A549 (cell line): ENCODE measurements at regions not wholly inside any gene's neighbourhood (a gene's known extent, or its start where the extent isn't known, plus 50 kb on each side); places are given as distances from the start of the nearest gene placed in this dataset.

Experiments
- ATAC-seq, 2 experiments: fragments of 200-7000 bp in 1 of 2; fragments of >200 bp in 1 of 2; cut with Nextera tagmentation in 1 of 2; cut with Tn5 transposase in 1 of 2; 3 replicates each; pipeline versions ENCODE4 v1.8.0 to v1.9.1; 2018 to 2020; ENCODE audit warnings: mild to moderate bottlenecking in 1 of 2, moderate library complexity in 1 of 2
- CTCF ChIA-PET: fragments of 300-600 bp; sonication (Branson Sonifier 250); formaldehyde crosslinking; extraction: SDS; loops from one replicate; lab custom pipeline; 2021; ENCODE audit warnings: antibody characterized with exemption, inconsistent platforms; lab: Yijun Ruan, JAX
- POLR2A ChIA-PET: fragments of 350-600 bp; formaldehyde crosslinking; extraction: SDS; loops from one replicate; lab custom pipeline; 2021; ENCODE audit warnings: antibody characterized with exemption, inconsistent platforms; lab: Yijun Ruan, JAX
- DNase-seq, 2 experiments: peaks; one replicate each; pipeline versions ENCODE4 v3.0.0 to v3.0.0-alpha.2; 2011 to 2016; ENCODE audit warnings: low read depth in 1 of 2, low spot score in 1 of 2
- FAIRE-seq: peaks from 2 replicates; lab custom pipeline; 2011; peaks lifted over from hg19 to GRCh38; lab: Jason Lieb, UNC
- H3K27ac ChIP-seq, 2 experiments: fragments of >200 bp; sonication (Bioruptor Twin); formaldehyde crosslinking; 3 replicates each; pipeline ENCODE4 v1.5.1; 2016 to 2017
- H3K4me1 ChIP-seq: fragments of >200 bp; sonication (Bioruptor Twin); formaldehyde crosslinking; 3 replicates; pipeline ENCODE4 v1.6.1; 2016
- H3K4me2 ChIP-seq: fragments of >200 bp; sonication (Bioruptor Twin); formaldehyde crosslinking; 3 replicates; pipeline ENCODE4 v1.6.1; 2016
- H3K4me3 ChIP-seq: fragments of >200 bp; sonication (Bioruptor Twin); formaldehyde crosslinking; 3 replicates; pipeline ENCODE4 v1.5.1; 2016
- H3K9me3 ChIP-seq: fragments of >200 bp; sonication (Bioruptor Twin); formaldehyde crosslinking; 3 replicates; pipeline ENCODE4 v1.6.1; 2016
- BHLHE40 ChIP-seq: IDR thresholded peaks from 2 replicates; pipeline ENCODE4 v1.6.1; 2012; ENCODE audit warnings: low read depth, low read length, inconsistent platforms
- CEBPB ChIP-seq, 2 experiments: fragments of >200 bp in 1 of 2; sonication (Bioruptor Twin) in 1 of 2; formaldehyde crosslinking in 1 of 2; IDR thresholded peaks; 2 replicates each; pipeline ENCODE4 v1.6.1; 2012 to 2016
- CHD4 ChIP-seq: fragments of 200-600 bp; sonication (generic); IDR thresholded peaks from 2 replicates; pipeline ENCODE4 v1.6.1; 2016; ENCODE audit warnings: antibody characterized with exemption, mild to moderate bottlenecking, borderline replicate concordance
- EHF ChIP-seq: fragments of 250-450 bp; sonication (Bioruptor Pico); IDR thresholded peaks from 2 replicates; pipeline ENCODE4 v1.5.0; 2020; ENCODE audit warnings: mild to moderate bottlenecking
- FOSB ChIP-seq: fragments of 250-450 bp; sonication (Bioruptor Pico); IDR thresholded peaks from 2 replicates; pipeline ENCODE4 v1.5.0; 2020; ENCODE audit warnings: mild to moderate bottlenecking, moderate library complexity
- FOSL2 ChIP-seq, 2 experiments: fragments of 450-650 bp in 1 of 2; fragments of >200 bp in 1 of 2; sonication (Bioruptor Twin) in 1 of 2; formaldehyde crosslinking; IDR thresholded peaks; 2 replicates each; pipeline versions ENCODE4 v1.5.0 to v1.6.1; 2016 to 2020; ENCODE audit warnings: mild to moderate bottlenecking in 1 of 2, moderate library complexity in 1 of 2
- FOXS1 ChIP-seq: fragments of 250-450 bp; sonication (Bioruptor Pico); IDR thresholded peaks from 2 replicates; pipeline ENCODE4 v1.5.0; 2020; ENCODE audit warnings: mild to moderate bottlenecking, moderate library complexity
- HEYL ChIP-seq: fragments of 250-450 bp; sonication (Bioruptor Pico); IDR thresholded peaks from 2 replicates; pipeline ENCODE4 v1.8.0; 2021; ENCODE audit warnings: mild to moderate bottlenecking, moderate library complexity
- HOXB5 ChIP-seq: fragments of 250-450 bp; sonication (Bioruptor Pico); IDR thresholded peaks from 2 replicates; pipeline ENCODE4 v1.5.0; 2020; ENCODE audit warnings: mild to moderate bottlenecking, moderate library complexity
- KDM1A ChIP-seq: fragments of 200-600 bp; sonication (generic); IDR thresholded peaks from 2 replicates; pipeline ENCODE4 v1.6.1; 2016; ENCODE audit warnings: low read depth, mild to moderate bottlenecking
- MAFK ChIP-seq: fragments of 450-650 bp; IDR thresholded peaks from 2 replicates; pipeline ENCODE4 v1.6.1; 2014; ENCODE audit not compliant: partially characterized antibody
- MAZ ChIP-seq: fragments of 150-350 bp; IDR thresholded peaks from 2 replicates; pipeline ENCODE4 v1.6.1; 2014; ENCODE audit warnings: antibody characterized with exemption, low read depth, low read length, borderline replicate concordance
- NFE2L2 ChIP-seq: fragments of 150-350 bp; conservative IDR thresholded peaks from 2 replicates; pipeline ENCODE4 v1.6.1; 2014; ENCODE audit warnings: low read length
- NPAS2 ChIP-seq: fragments of 250-450 bp; sonication (Bioruptor Pico); IDR thresholded peaks from 2 replicates; pipeline ENCODE4 v1.8.0; 2022; ENCODE audit warnings: mild to moderate bottlenecking, moderate library complexity, borderline replicate concordance
- NR3C1 ChIP-seq: fragments of >200 bp; sonication (Bioruptor Twin); formaldehyde crosslinking; IDR thresholded peaks from 3 replicates; pipeline ENCODE4 v1.6.1; 2017
- POLR2AphosphoS2 ChIP-seq: conservative IDR thresholded peaks from 2 replicates; pipeline ENCODE4 v1.6.1; 2012; ENCODE audit warnings: low read length, improper control_type of control experiment, inconsistent platforms
- SMC3 ChIP-seq: fragments of >200 bp; sonication (Bioruptor Twin); formaldehyde crosslinking; IDR thresholded peaks from 3 replicates; pipeline ENCODE4 v1.6.1; 2018; ENCODE audit warnings: inconsistent platforms
- WGBS: methylation state at CpG from one replicate; pipeline ENCODE4 v1.1.6; 2017; ENCODE audit errors: missing lambda C conversion rate; 5-methylcytosine and 5-hydroxymethylcytosine counted together
- TF ChIP-seq, protein P1 (sequence below): fragments of 150-350 bp; IDR thresholded peaks from 2 replicates; pipeline ENCODE4 v1.6.1; 2014; ENCODE audit warnings: low read depth, mild to moderate bottlenecking, low read length
- TF ChIP-seq, protein P2 (sequence below): fragments of 200-600 bp; sonication (generic); IDR thresholded peaks from 2 replicates; pipeline ENCODE4 v1.6.1; 2016; ENCODE audit warnings: antibody characterized with exemption, mild to moderate bottlenecking, moderate library complexity
- TF ChIP-seq, protein P3 (sequence below): fragments of 450-650 bp; IDR thresholded peaks from 2 replicates; pipeline ENCODE4 v1.6.1; 2014; ENCODE audit warnings: antibody characterized with exemption
- TF ChIP-seq, protein P4 (sequence below): fragments of 250-450 bp; sonication (Bioruptor Pico); IDR thresholded peaks from 2 replicates; pipeline ENCODE4 v1.5.0; 2021; ENCODE audit warnings: mild to moderate bottlenecking, moderate library complexity, borderline replicate concordance
- TF ChIP-seq, protein P5 (sequence below): IDR thresholded peaks from 2 replicates; pipeline ENCODE4 v1.6.1; 2012

- no peak for FAIRE-seq
- CTCF ChIA-PET = interaction anchor here (0.8 kb wide), 1 partner anchor 20 kb away, joined by 4 read pairs; no protein-coding TSS in a partner anchor
- WGBS = 80% methylated on average over 8 of the region's 8 CpGs
These were observed 159.8 kb downstream of the IRS2 start for GRCh38 chr13:109626386-109627171.

DNA sequence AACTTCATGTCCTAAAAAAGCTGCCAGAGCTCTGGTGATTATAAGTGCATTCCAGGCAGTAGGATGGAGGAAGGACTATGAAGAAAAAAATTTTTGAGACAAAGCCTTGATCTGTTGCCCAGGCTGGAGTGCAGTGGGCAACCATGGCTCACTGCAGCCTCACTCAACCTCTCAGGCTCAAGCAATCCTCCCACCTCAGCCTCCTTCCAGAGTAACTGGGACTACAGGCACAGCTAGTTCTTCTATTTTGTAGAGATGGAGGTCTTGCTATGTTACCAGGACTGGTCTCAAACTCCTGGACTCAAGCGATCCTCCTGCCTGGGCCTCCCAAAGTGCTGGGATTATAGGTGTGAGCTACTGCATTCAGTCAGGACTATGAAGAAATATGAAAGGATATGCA is 161.2 kb downstream of the IRS2 start:
- WGBS = 86% methylated on average over 1 of the region's 1 CpG
- H3K4me2 ChIP-seq = no peak overlapping the region
- TF ChIP-seq NR3C1 = no peak
- TF ChIP-seq, protein P1, sequence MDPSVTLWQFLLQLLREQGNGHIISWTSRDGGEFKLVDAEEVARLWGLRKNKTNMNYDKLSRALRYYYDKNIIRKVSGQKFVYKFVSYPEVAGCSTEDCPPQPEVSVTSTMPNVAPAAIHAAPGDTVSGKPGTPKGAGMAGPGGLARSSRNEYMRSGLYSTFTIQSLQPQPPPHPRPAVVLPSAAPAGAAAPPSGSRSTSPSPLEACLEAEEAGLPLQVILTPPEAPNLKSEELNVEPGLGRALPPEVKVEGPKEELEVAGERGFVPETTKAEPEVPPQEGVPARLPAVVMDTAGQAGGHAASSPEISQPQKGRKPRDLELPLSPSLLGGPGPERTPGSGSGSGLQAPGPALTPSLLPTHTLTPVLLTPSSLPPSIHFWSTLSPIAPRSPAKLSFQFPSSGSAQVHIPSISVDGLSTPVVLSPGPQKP = no peak
- no peak for TF ChIP-seq FOXS1 (CRISPR knock-in tag)
- TF ChIP-seq, all 56 proteins: peak for 0
- ChIA-PET POLR2A (no interaction called here), CTCF (interaction anchor here (1.8 kb wide), 1 partner anchor 11 kb away, joined by 3 read pairs; no protein-coding TSS in a partner anchor)
- no peak for FAIRE-seq
- no peak overlapping the region for H3K4me3 ChIP-seq
- no peak overlapping the region for H3K27ac ChIP-seq
- no peak for ATAC-seq
- H3K9me3 ChIP-seq = no peaks in the 10 kb centered on the region
- no peaks in the 10 kb centered on the region for H3K4me1 ChIP-seq
- no peak for DNase-seq

More at GRCh38 chr13:109626386-109627171, 159.8 kb downstream of the IRS2 start:
- Histone ChIP-seq H3K4me3 (no peak overlapping the region), H3K27ac (no peak overlapping the region; a peak in 1 of 6 replicates), H3K4me2 (no peak overlapping the region), H3K9me3 (no peaks in the 10 kb centered on the region), H3K4me1 (no peaks in the 10 kb centered on the region)
- DNase-seq (no peak), ATAC-seq (no peak)
- POLR2A ChIA-PET = no interaction called here
- TF ChIP-seq CHD4 (no peak), EHF (CRISPR knock-in tag) (no peak), MAFK (peak; percentile 75), FOSB (CRISPR knock-in tag) (no peak), POLR2AphosphoS2 (no peak), KDM1A (no peak), CEBPB (IDR thresholded peaks at IDR 0.05) (no peak)
- TF ChIP-seq, all 56 proteins: peak for 1

- no peak overlapping the region for H3K4me3 ChIP-seq
- POLR2A ChIA-PET = no interaction called here
- no peak overlapping the region for H3K27ac ChIP-seq
- no peaks in the 10 kb centered on the region for H3K9me3 ChIP-seq
- no peaks in the 10 kb centered on the region for H3K4me1 ChIP-seq
- 80% methylated on average over 4 of the region's 4 CpGs for WGBS
- CTCF ChIA-PET = no interaction called here
- FAIRE-seq (no peak), ATAC-seq (no peak), DNase-seq (no peak)
- H3K4me2 ChIP-seq = no peak overlapping the region
- TF ChIP-seq, protein P2, sequence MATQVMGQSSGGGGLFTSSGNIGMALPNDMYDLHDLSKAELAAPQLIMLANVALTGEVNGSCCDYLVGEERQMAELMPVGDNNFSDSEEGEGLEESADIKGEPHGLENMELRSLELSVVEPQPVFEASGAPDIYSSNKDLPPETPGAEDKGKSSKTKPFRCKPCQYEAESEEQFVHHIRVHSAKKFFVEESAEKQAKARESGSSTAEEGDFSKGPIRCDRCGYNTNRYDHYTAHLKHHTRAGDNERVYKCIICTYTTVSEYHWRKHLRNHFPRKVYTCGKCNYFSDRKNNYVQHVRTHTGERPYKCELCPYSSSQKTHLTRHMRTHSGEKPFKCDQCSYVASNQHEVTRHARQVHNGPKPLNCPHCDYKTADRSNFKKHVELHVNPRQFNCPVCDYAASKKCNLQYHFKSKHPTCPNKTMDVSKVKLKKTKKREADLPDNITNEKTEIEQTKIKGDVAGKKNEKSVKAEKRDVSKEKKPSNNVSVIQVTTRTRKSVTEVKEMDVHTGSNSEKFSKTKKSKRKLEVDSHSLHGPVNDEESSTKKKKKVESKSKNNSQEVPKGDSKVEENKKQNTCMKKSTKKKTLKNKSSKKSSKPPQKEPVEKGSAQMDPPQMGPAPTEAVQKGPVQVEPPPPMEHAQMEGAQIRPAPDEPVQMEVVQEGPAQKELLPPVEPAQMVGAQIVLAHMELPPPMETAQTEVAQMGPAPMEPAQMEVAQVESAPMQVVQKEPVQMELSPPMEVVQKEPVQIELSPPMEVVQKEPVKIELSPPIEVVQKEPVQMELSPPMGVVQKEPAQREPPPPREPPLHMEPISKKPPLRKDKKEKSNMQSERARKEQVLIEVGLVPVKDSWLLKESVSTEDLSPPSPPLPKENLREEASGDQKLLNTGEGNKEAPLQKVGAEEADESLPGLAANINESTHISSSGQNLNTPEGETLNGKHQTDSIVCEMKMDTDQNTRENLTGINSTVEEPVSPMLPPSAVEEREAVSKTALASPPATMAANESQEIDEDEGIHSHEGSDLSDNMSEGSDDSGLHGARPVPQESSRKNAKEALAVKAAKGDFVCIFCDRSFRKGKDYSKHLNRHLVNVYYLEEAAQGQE = no peak
- no peak for TF ChIP-seq FOSL2 (IDR thresholded peaks at IDR 0.05)
- TF ChIP-seq FOSL2 (CRISPR knock-in tag; IDR thresholded peaks at IDR 0.05) = no peak
- no peak for TF ChIP-seq MAZ
- TF ChIP-seq SMC3 = no peak
- no peak for TF ChIP-seq HEYL (CRISPR knock-in tag)
- no peak for TF ChIP-seq NPAS2 (CRISPR knock-in tag)
- TF ChIP-seq, protein P3, sequence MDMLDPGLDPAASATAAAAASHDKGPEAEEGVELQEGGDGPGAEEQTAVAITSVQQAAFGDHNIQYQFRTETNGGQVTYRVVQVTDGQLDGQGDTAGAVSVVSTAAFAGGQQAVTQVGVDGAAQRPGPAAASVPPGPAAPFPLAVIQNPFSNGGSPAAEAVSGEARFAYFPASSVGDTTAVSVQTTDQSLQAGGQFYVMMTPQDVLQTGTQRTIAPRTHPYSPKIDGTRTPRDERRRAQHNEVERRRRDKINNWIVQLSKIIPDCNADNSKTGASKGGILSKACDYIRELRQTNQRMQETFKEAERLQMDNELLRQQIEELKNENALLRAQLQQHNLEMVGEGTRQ = no peak
- TF ChIP-seq NFE2L2 = no peak
- TF ChIP-seq, protein P4, sequence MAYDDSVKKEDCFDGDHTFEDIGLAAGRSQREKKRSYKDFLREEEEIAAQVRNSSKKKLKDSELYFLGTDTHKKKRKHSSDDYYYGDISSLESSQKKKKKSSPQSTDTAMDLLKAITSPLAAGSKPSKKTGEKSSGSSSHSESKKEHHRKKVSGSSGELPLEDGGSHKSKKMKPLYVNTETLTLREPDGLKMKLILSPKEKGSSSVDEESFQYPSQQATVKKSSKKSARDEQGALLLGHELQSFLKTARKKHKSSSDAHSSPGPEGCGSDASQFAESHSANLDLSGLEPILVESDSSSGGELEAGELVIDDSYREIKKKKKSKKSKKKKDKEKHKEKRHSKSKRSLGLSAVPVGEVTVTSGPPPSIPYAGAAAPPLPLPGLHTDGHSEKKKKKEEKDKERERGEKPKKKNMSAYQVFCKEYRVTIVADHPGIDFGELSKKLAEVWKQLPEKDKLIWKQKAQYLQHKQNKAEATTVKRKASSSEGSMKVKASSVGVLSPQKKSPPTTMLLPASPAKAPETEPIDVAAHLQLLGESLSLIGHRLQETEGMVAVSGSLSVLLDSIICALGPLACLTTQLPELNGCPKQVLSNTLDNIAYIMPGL (CRISPR knock-in tag) = no peak
- TF ChIP-seq POLR2AphosphoS2 = no peak
- no peak for TF ChIP-seq FOSB (CRISPR knock-in tag)
- TF ChIP-seq HOXB5 (CRISPR knock-in tag) = no peak
- TF ChIP-seq, protein P1 = no peak
- TF ChIP-seq, protein P5, sequence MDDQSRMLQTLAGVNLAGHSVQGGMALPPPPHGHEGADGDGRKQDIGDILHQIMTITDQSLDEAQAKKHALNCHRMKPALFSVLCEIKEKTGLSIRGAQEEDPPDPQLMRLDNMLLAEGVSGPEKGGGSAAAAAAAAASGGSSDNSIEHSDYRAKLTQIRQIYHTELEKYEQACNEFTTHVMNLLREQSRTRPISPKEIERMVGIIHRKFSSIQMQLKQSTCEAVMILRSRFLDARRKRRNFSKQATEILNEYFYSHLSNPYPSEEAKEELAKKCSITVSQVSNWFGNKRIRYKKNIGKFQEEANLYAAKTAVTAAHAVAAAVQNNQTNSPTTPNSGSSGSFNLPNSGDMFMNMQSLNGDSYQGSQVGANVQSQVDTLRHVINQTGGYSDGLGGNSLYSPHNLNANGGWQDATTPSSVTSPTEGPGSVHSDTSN = no peak
- no peak for TF ChIP-seq BHLHE40
These were observed 164.4 kb downstream of the IRS2 start for GRCh38 chr13:109622006-109622405.
